GM23338 (cell line): ENCODE measurements at regions not wholly inside any gene's neighbourhood (a gene's known extent, or its start where the extent isn't known, plus 50 kb on each side); places are given as distances from the start of the nearest gene placed in this dataset.

Experiments used
- CREB1 ChIP-seq: fragments of 250-450 bp; sonication (Bioruptor Pico); IDR thresholded peaks from 2 replicates; pipeline ENCODE4 v1.5.0; 2020; ENCODE audit warnings: low read depth, mild to moderate bottlenecking, moderate library complexity
- EZH2 ChIP-seq: fragments of 200-600 bp; sonication (generic); IDR thresholded peaks from one replicate; pipeline ENCODE4 v1.8.0; 2017; ENCODE audit warnings: antibody characterized with exemption, mild to moderate bottlenecking, low read depth; ENCODE audit not compliant: unreplicated experiment
- POLR2AphosphoS5 ChIP-seq: IDR thresholded peaks from 2 replicates; pipeline ENCODE4 v1.6.1; 2016; ENCODE audit warnings: antibody characterized with exemption, low read depth
- STAT1 ChIP-seq: IDR thresholded peaks from one replicate; pipeline ENCODE4 v1.6.1; 2016; ENCODE audit warnings: antibody characterized with exemption; ENCODE audit not compliant: unreplicated experiment
- ZNF114 ChIP-seq: fragments of 250-450 bp; sonication (Bioruptor Pico); IDR thresholded peaks from 2 replicates; pipeline ENCODE4 v1.5.0; 2020; ENCODE audit warnings: mild to moderate bottlenecking, moderate library complexity
- TF ChIP-seq, protein P1 (sequence below), 2 experiments: fragments of 200-600 bp in 1 of 2; sonication (generic) in 1 of 2; conservative IDR thresholded peaks; 2 replicates each; pipeline versions ENCODE4 v1.5.1 to v1.6.1; 2016 to 2017; ENCODE audit warnings: antibody characterized with exemption in 2 of 2, low read depth in 2 of 2, mild to moderate bottlenecking in 2 of 2, moderate library complexity in 1 of 2
- TF ChIP-seq, protein P2 (sequence below): IDR thresholded peaks from one replicate; pipeline ENCODE4 v1.6.1; 2018; ENCODE audit warnings: antibody characterized with exemption; ENCODE audit not compliant: unreplicated experiment

DNA sequence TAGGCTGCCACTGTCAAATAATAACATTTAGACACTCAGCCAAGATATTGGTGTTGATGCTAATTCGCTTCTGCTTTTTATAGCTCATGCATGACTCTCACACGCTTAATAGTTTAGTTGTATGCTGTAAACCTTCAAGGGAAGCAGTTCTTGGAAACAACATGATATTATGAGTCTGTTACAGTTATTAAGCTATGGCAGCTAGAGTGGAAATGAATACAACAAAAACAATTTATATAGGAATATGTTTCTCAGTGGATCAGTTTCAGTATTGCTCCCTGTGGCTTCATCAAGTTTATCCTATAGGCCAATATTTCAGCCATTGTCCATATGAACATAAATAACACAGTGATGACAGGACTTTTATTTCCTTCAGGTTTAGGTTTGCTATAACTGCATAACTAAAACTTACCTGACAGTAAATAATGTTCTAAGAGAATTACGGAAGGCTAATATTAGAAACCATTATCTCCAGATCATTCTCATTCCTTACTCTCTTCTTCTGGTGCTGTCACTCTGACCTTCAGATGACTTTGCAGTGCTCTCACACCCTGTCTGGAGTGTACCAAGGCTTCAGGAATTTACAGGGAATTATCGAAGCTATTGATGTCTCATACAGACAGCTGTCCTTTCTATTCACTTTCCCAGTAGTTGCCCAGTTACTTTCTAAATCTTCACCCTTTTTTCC lies 555.0 kb downstream of the ANKRD50 start:
- TF ChIP-seq, protein P1, sequence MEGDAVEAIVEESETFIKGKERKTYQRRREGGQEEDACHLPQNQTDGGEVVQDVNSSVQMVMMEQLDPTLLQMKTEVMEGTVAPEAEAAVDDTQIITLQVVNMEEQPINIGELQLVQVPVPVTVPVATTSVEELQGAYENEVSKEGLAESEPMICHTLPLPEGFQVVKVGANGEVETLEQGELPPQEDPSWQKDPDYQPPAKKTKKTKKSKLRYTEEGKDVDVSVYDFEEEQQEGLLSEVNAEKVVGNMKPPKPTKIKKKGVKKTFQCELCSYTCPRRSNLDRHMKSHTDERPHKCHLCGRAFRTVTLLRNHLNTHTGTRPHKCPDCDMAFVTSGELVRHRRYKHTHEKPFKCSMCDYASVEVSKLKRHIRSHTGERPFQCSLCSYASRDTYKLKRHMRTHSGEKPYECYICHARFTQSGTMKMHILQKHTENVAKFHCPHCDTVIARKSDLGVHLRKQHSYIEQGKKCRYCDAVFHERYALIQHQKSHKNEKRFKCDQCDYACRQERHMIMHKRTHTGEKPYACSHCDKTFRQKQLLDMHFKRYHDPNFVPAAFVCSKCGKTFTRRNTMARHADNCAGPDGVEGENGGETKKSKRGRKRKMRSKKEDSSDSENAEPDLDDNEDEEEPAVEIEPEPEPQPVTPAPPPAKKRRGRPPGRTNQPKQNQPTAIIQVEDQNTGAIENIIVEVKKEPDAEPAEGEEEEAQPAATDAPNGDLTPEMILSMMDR (conservative IDR thresholded peaks at IDR 0.05; ENCODE audit: low read depth in 2 of 2): no peak
- TF ChIP-seq EZH2: no peak
- no peak for TF ChIP-seq CREB1 (CRISPR knock-in tag)
- no peak for TF ChIP-seq POLR2AphosphoS5
- TF ChIP-seq, protein P2, sequence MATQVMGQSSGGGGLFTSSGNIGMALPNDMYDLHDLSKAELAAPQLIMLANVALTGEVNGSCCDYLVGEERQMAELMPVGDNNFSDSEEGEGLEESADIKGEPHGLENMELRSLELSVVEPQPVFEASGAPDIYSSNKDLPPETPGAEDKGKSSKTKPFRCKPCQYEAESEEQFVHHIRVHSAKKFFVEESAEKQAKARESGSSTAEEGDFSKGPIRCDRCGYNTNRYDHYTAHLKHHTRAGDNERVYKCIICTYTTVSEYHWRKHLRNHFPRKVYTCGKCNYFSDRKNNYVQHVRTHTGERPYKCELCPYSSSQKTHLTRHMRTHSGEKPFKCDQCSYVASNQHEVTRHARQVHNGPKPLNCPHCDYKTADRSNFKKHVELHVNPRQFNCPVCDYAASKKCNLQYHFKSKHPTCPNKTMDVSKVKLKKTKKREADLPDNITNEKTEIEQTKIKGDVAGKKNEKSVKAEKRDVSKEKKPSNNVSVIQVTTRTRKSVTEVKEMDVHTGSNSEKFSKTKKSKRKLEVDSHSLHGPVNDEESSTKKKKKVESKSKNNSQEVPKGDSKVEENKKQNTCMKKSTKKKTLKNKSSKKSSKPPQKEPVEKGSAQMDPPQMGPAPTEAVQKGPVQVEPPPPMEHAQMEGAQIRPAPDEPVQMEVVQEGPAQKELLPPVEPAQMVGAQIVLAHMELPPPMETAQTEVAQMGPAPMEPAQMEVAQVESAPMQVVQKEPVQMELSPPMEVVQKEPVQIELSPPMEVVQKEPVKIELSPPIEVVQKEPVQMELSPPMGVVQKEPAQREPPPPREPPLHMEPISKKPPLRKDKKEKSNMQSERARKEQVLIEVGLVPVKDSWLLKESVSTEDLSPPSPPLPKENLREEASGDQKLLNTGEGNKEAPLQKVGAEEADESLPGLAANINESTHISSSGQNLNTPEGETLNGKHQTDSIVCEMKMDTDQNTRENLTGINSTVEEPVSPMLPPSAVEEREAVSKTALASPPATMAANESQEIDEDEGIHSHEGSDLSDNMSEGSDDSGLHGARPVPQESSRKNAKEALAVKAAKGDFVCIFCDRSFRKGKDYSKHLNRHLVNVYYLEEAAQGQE: no peak
- no peak for TF ChIP-seq STAT1
- no peak for TF ChIP-seq ZNF114
